Mesodermal cell (in vitro differentiated cells): ENCODE measurements at regions not wholly inside any gene's neighbourhood (a gene's known extent, or its start where the extent isn't known, plus 50 kb on each side); places are given as distances from the start of the nearest gene placed in this dataset.

Experiments
- H3K27ac ChIP-seq: 2 replicates; pipeline ENCODE4 v1.7.0; 2013; ENCODE audit warnings: mild to moderate bottlenecking, low read depth, low read length, moderate library complexity; ENCODE audit not compliant: severe bottlenecking
- H3K36me3 ChIP-seq: 2 replicates; pipeline ENCODE4 v1.7.1; 2013; ENCODE audit warnings: mild to moderate bottlenecking, low read length, moderate library complexity; ENCODE audit not compliant: control insufficient read depth, insufficient read depth
- H3K4me1 ChIP-seq: one replicate; pipeline ENCODE4 v1.7.1; 2013; ENCODE audit warnings: mild to moderate bottlenecking, low read length; ENCODE audit not compliant: insufficient read depth, control insufficient read depth, poor library complexity, severe bottlenecking
- H3K4me3 ChIP-seq: 2 replicates; pipeline ENCODE4 v1.7.0; 2013; ENCODE audit warnings: low read length, control low read depth, mild to moderate bottlenecking; ENCODE audit not compliant: insufficient read depth, poor library complexity, severe bottlenecking; ENCODE audit errors: extremely low read depth
- H3K9me3 ChIP-seq: 2 replicates; pipeline ENCODE4 v1.7.1; 2013; ENCODE audit warnings: mild to moderate bottlenecking, low read length, moderate library complexity; ENCODE audit not compliant: control insufficient read depth
- WGBS, 2 experiments: methylation state at CpG; one replicate each; pipeline ENCODE4 v1.1.5; 2013; ENCODE audit warnings: missing lambda C conversion rate in 2 of 2; ENCODE audit not compliant: insufficient coverage in 2 of 2; 5-methylcytosine and 5-hydroxymethylcytosine counted together

GRCh38 chr2:60324536-60324935 lies 228.9 kb downstream of the BCL11A start:
- Histone ChIP-seq H3K4me1 (no peaks in the 10 kb centered on the region), H3K9me3 (no peaks in the 10 kb centered on the region), H3K27ac (no peak overlapping the region), H3K36me3 (no peaks in the 10 kb centered on the region), H3K4me3 (no peak overlapping the region)
- 86 to 93% methylated on average over 2 to 3 of the region's 5 CpGs for WGBS, 2 experiments

- Histone ChIP-seq H3K4me3 (no peak overlapping the region), H3K4me1 (no peaks in the 10 kb centered on the region), H3K9me3 (no peaks in the 10 kb centered on the region), H3K27ac (no peak overlapping the region), H3K36me3 (no peaks in the 10 kb centered on the region)
- 87 to 90% methylated on average over 13 to 14 of the region's 14 CpGs for WGBS, 2 experiments
These were observed 231.6 kb downstream of the BCL11A start for GRCh38 chr2:60321816-60322215.

DNA sequence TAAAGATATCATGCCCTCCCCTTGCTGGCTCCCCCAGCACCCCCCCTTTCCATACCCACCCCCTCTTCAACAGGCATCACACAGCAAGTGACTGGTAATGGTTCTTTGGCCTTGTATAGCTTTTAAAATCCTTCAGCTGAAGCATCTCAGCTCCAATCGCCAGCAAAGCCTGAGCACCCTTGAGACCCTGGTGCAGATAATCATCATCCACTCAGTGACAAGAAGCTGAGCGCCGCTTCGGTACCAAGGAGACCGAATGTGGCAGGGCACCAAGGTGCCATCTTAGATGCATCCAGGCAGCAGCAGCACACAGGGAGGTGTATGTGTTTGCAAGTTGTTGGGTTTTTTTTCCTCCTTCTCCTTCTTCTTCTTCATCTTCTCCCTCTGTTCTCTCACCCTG lies 232.7 kb downstream of the BCL11A start:
- Histone ChIP-seq H3K4me3 (no peak overlapping the region), H3K27ac (no peak overlapping the region), H3K9me3 (no peaks in the 10 kb centered on the region), H3K4me1 (no peaks in the 10 kb centered on the region), H3K36me3 (no peaks in the 10 kb centered on the region)
- 88 to 98% methylated on average over 4 to 5 of the region's 5 CpGs for WGBS, 2 experiments

GRCh38 chr2:60319031-60319547 lies 234.4 kb downstream of the BCL11A start:
- Histone ChIP-seq H3K4me3 (no peak overlapping the region), H3K27ac (no peak overlapping the region), H3K36me3 (no peaks in the 10 kb centered on the region), H3K4me1 (no peaks in the 10 kb centered on the region), H3K9me3 (no peaks in the 10 kb centered on the region)
- 80 to 92% methylated on average over 2 to 3 of the region's 3 CpGs for WGBS, 2 experiments

DNA sequence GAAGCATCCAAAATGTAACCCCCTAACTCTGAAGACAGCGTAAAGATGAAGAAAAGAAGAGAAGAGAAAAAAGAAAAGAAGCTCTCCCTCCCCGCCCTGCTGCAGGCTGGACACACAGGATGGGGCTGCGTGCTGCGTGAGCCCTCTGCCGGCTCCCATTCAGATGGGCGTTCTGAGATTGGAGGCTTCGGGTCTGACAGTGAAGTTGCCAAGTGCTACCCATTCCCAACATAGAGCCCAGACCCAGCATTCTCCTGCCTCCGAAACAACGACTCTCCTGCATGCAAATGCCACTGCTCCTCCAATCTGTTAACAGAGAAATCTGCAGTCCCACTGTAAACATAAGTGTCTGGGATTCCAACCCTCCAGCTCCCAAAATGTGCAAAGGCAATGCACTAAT lies 234.9 kb downstream of the BCL11A start:
- no peaks in the 10 kb centered on the region for H3K9me3 ChIP-seq
- no peak overlapping the region for H3K27ac ChIP-seq
- no peaks in the 10 kb centered on the region for H3K4me1 ChIP-seq
- 42 to 53% methylated on average over 4 to 8 of the region's 9 CpGs for WGBS, 2 experiments
- H3K4me3 ChIP-seq, result no peak overlapping the region
- H3K36me3 ChIP-seq, result no peaks in the 10 kb centered on the region

GRCh38 chr2:60317844-60318243 lies 235.6 kb downstream of the BCL11A start:
- 44 to 52% methylated on average over 7 to 8 of the region's 8 CpGs for whole genome bisulfite sequencing, 2 experiments
- Histone ChIP-seq H3K4me3 (no peak overlapping the region), H3K9me3 (no peaks in the 10 kb centered on the region), H3K4me1 (no peaks in the 10 kb centered on the region), H3K27ac (no peak overlapping the region), H3K36me3 (no peaks in the 10 kb centered on the region)

GRCh38 chr2:60317034-60317386 lies 236.4 kb downstream of the BCL11A start:
- Histone ChIP-seq H3K36me3 (no peaks in the 10 kb centered on the region), H3K4me1 (no peaks in the 10 kb centered on the region), H3K27ac (no peak overlapping the region), H3K9me3 (no peaks in the 10 kb centered on the region), H3K4me3 (no peak overlapping the region)
- 80 to 100% methylated on average over 1 of the region's 2 CpGs for WGBS, 2 experiments

DNA sequence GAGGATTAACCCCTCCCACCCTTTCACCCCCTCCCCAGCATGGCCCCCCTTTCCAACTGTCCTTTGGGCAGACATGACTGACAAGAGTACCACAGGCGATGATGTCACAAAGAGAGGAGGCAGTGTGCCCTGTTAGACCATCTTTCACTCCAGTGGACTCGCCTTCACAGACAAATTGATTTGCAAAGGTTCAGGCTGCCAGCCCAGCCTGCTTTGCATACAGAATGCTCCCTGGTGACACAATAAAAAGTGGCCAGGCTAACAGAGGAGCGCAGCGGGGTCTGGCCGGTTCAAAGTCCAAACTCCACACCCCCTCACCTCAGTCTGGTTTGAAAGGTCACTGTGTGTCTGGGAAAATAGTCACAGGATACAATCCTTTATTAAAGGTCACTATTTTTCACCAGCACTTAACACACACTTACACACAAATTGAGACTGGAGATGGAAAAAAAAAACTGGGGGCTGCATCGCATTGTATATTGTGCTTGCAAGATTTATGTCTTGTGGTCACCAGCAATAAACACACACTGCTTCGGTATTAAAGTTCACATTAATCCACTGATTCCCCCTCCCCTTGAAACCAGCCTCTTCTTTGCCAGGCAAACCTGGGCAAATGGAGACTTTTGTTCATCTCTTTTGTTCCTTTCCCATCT lies 236.9 kb downstream of the BCL11A start:
- 71 to 73% methylated on average over 3 of the region's 7 CpGs for WGBS, 2 experiments
- Histone ChIP-seq H3K27ac (no peak overlapping the region), H3K36me3 (no peaks in the 10 kb centered on the region), H3K9me3 (no peaks in the 10 kb centered on the region), H3K4me1 (no peaks in the 10 kb centered on the region), H3K4me3 (no peak overlapping the region)

DNA sequence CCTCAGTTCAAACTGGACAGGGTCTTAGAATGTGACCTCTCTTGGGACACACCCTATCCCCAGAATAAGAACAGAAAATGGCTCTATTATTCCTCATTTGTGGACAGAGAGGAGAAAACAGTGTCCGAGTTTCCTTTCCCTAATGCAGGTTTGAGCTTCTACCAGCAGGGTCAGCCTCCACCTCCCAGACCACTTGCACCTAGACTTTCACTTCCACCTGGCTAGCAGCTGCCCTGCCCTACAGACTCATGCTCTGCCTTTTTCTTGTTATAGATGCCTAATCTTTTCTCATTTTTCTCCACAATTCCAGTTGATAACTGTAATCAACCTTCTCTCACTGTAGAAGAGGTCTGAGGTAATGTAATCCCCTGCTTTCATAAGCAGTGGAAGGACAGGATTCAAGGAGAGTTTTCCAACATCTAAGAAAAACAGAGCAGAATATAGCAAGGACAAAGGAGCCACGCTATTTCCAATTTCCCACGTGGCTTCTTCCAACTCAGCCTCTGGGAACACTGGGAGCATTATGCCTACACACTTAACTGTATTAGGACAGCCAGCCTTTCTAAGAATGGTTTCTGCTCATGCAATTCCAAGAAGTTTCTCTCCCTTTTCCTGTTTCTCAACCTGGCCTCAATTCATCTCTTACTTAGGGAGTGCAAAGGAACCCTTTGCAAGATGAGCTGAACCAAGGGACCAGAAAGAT lies 239.8 kb downstream of the BCL11A start:
- H3K4me1 ChIP-seq, result peaks cover 4% of the 10 kb centered on the region
- WGBS, 2 experiments, result 94 to 97% methylated on average over 2 to 3 of the region's 3 CpGs

GRCh38 chr2:60312618-60313017 lies 240.8 kb downstream of the BCL11A start:
- Histone ChIP-seq H3K4me3 (no peak overlapping the region), H3K9me3 (no peaks in the 10 kb centered on the region), H3K27ac (no peak overlapping the region), H3K36me3 (no peaks in the 10 kb centered on the region), H3K4me1 (peaks cover 4% of the 10 kb centered on the region)
- WGBS, 2 experiments, result 86% methylated on average over 1 of the region's 1 CpG; no CpG with 5 or more reads in 1 of the 2 experiments

More for the DNA sequence above, 239.8 kb downstream of the BCL11A start:
- Histone ChIP-seq H3K9me3 (no peaks in the 10 kb centered on the region), H3K36me3 (no peaks in the 10 kb centered on the region), H3K27ac (no peak overlapping the region), H3K4me3 (no peak overlapping the region)

DNA sequence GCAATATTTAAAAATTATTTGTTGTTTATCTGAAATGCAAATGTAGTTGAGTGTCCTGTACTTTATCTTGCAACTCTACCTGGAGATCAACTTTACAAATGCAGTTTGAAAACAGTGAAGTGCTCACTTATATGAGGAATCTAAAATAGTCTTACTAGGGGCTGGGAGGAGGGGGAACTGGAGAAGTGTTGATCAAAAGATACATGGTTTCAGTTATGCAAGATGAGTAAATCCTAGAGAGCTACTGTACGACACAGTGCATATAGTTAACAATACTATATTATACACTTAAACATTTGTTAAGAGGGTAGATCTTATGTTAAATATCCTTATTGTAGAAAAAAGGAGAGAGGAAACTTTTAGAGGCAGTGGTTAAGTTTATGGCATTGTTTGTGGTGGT lies 241.9 kb downstream of the BCL11A start:
- H3K4me3 ChIP-seq, result no peak overlapping the region
- WGBS, 2 experiments, result no CpG with 5 or more reads among the region's 1 CpG

More for the DNA sequence above, 241.9 kb downstream of the BCL11A start:
- no peak overlapping the region for H3K27ac ChIP-seq
- H3K36me3 ChIP-seq, result no peaks in the 10 kb centered on the region
- no peaks in the 10 kb centered on the region for H3K9me3 ChIP-seq
- peaks cover 4% of the 10 kb centered on the region for H3K4me1 ChIP-seq
